Brain microvascular endothelial cell (primary cell): ENCODE measurements at regions not wholly inside any gene's neighbourhood (a gene's known extent, or its start where the extent isn't known, plus 50 kb on each side); places are given as distances from the start of the nearest gene placed in this dataset.

Experiments used
- DNase-seq: peaks from one replicate; pipeline ENCODE4 v3.0.0-alpha.2; 2020
- H3K27ac ChIP-seq: fragments of 250-450 bp; sonication (Bioruptor Pico); 2 replicates; pipeline ENCODE4 v1.5.1; 2020; ENCODE audit warnings: mild to moderate bottlenecking, moderate library complexity
- H3K27me3 ChIP-seq: fragments of 250-450 bp; sonication (Bioruptor Pico); replicated peaks from 2 replicates; pipeline ENCODE4 v1.5.1; 2020; ENCODE audit warnings: mild to moderate bottlenecking
- H3K36me3 ChIP-seq: fragments of 250-450 bp; sonication (Bioruptor Pico); replicated peaks from 2 replicates; pipeline ENCODE4 v1.5.1; 2020; ENCODE audit warnings: mild to moderate bottlenecking
- H3K4me3 ChIP-seq: 2 replicates; pipeline ENCODE4 v1.5.1; 2011; ENCODE audit warnings: low read depth, mild to moderate bottlenecking, control low read depth, low read length, moderate library complexity
- in situ Hi-C: cut with HindIII; loops from 2 replicates; pipeline ENCODE4 v1.10.0; 2017; ENCODE audit warnings: low sequenced_read_pairs, low pct_ligation_motif_present
- TF ChIP-seq, protein P1 (sequence below): IDR thresholded peaks from 2 replicates; pipeline ENCODE4 v1.5.1; 2011; ENCODE audit warnings: low read depth, mild to moderate bottlenecking, moderate library complexity, low read length, control low read depth, inconsistent platforms; ENCODE audit errors: missing control alignments

DNA sequence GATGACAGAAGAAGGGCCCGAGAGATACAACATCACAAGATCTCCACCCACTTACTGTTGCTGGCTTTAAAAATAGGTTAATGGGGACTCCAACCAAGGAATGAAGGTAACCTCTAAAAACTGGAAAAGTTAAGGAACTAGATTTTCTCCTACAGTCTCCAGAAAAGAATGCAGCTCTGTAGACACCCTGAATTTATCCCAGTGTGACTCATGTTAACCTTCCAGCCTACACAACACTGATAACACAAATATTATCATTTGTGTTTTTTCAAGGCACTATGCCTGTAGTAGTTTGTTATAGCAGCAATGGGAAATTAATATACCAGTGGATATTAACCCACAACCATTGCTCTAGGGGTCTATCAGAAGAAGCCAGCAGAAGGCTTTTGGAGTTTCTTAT is 730.7 kb upstream of the ZP4 start:
- in situ Hi-C loops: no loop called here

DNA sequence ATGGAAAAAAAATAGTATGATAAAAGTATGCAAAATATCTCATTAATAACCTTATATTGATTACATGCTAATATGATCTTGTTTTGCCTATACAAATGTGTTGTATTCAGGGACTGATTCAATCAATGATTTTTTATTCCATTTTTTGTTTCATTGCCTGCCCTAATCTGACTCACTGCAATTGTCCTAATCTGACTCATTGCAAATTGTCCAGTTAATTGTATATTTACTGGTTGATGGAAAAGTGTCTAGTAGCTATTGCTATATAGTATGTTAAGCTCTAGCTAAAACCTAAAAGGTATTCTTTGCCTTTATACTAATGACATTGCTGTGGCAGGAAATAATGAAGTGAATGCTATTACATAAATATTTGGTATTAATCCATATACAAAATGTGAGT is 728.9 kb upstream of the ZP4 start:
- in situ Hi-C loops: no loop called here
- H3K4me3 ChIP-seq: no peak overlapping the region
- H3K27ac ChIP-seq: no peak overlapping the region
- H3K27me3 ChIP-seq: no peaks in the 10 kb centered on the region
- TF ChIP-seq, protein P1, sequence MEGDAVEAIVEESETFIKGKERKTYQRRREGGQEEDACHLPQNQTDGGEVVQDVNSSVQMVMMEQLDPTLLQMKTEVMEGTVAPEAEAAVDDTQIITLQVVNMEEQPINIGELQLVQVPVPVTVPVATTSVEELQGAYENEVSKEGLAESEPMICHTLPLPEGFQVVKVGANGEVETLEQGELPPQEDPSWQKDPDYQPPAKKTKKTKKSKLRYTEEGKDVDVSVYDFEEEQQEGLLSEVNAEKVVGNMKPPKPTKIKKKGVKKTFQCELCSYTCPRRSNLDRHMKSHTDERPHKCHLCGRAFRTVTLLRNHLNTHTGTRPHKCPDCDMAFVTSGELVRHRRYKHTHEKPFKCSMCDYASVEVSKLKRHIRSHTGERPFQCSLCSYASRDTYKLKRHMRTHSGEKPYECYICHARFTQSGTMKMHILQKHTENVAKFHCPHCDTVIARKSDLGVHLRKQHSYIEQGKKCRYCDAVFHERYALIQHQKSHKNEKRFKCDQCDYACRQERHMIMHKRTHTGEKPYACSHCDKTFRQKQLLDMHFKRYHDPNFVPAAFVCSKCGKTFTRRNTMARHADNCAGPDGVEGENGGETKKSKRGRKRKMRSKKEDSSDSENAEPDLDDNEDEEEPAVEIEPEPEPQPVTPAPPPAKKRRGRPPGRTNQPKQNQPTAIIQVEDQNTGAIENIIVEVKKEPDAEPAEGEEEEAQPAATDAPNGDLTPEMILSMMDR: no peak
- DNase-seq: no peak
- H3K36me3 ChIP-seq: no peaks in the 10 kb centered on the region

More for the DNA sequence above, 730.7 kb upstream of the ZP4 start:
- no peak for DNase-seq
- Histone ChIP-seq H3K27ac (no peak overlapping the region), H3K4me3 (no peak overlapping the region), H3K36me3 (no peaks in the 10 kb centered on the region), H3K27me3 (no peaks in the 10 kb centered on the region)
- TF ChIP-seq, protein P1: no peak

DNA sequence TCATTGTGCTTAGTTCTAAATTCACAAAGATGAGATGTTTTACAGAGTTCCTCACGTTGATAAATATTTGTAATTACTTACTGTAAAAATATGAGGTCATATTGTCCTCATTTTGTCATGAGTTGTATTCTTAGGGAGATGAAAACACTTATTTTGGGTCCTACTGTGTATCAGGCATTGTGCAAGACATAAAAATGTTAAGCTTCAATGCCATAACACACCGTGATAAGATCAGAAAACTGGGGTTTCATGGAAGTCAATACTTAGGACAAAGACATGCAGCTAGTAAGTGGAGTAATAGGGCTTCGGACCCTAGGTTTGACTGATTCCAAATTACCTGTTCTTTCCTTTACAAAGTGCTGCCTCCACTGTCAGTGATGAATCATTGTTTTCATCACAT is 720.7 kb upstream of the ZP4 start:
- Histone ChIP-seq H3K36me3 (no peaks in the 10 kb centered on the region), H3K27ac (no peak overlapping the region), H3K27me3 (no peaks in the 10 kb centered on the region), H3K4me3 (no peak overlapping the region)
- no peak for DNase-seq
- in situ Hi-C loops: no loop called here
- TF ChIP-seq, protein P1: no peak

DNA sequence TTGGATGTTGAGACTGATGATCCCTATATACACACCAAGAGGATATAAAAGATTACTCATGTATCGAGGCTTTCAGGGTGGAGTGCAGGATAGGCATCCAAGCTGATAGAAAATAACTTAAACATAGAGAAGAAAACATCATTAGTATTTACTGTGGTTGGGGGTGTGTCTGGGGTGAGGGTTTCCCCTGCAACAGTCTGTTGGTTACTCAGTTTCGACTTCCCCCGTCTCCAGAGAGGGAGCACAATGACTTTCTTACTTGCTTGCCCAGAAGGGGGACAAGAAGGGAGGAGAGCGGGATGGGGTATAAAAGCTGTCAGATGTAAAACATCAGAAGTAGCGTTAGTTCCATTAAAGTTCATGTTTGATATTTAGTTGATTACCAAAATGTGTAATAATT is 717.4 kb upstream of the ZP4 start:
- DNase-seq: no peak
- no peak overlapping the region for H3K4me3 ChIP-seq
- TF ChIP-seq, protein P1: no peak
- H3K27me3 ChIP-seq: no peaks in the 10 kb centered on the region
- H3K36me3 ChIP-seq: no peaks in the 10 kb centered on the region
- no peak overlapping the region for H3K27ac ChIP-seq
- in situ Hi-C loops: no loop called here

DNA sequence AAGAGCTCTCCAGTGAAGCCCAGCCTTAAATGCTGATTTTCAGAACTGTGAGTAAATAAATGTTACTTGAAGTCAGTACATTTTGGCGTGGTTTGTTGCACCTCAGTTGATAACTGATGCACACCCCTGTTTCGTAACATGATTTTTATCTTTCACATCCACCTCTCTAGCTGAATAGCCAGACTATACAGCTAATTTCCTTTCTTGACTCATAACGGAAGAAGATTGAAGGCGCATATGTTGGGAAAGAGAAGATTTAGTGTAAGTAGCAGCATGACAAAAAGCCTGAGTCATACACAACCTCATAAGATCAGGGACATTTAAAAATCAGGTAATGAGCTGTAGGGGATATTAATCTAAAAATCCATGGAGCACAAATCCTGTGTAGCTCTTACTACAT is 716.2 kb upstream of the ZP4 start:
- Histone ChIP-seq H3K27me3 (no peaks in the 10 kb centered on the region), H3K36me3 (no peaks in the 10 kb centered on the region), H3K27ac (peak overlapping the region; percentile 33), H3K4me3 (no peak overlapping the region)
- TF ChIP-seq, protein P1: no peak
- DNase-seq: peak; percentile 25
- in situ Hi-C loops: no loop called here

DNA sequence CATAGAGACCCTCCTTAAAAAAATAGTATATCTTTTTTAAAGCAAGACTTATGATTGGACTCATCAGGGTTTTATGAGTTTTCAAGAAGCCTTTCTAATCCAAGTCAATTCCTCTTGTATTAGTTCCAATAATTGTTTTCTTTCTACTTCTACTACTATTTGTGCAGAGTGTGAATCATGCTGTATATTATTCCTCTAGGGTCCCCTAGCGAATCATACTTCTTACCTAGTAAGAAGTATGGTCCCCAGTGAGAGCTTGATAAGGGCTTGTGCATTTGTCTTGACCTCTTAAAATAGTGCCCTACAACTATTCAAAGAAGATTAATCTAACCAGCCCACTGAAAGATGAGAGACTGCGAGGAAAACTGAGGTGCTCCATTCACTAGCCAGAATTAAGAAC is 715.7 kb upstream of the ZP4 start:
- Histone ChIP-seq H3K36me3 (no peaks in the 10 kb centered on the region), H3K27ac (peak overlapping the region; percentile 33), H3K27me3 (no peaks in the 10 kb centered on the region), H3K4me3 (no peak overlapping the region)
- TF ChIP-seq, protein P1: no peak
- in situ Hi-C loops: no loop called here
- no peak for DNase-seq
